CD4-positive, alpha-beta T cell (primary cell): ENCODE measurements at regions not wholly inside any gene's neighbourhood (a gene's known extent, or its start where the extent isn't known, plus 50 kb on each side); places are given as distances from the start of the nearest gene placed in this dataset.

ENCODE experiments used
- ATAC-seq: fragments of 200-7000 bp; cut with Tn5 transposase; one replicate; pipeline ENCODE4 v1.10.0; 2022; ENCODE audit warnings: mild to moderate bottlenecking; ENCODE audit not compliant: poor library complexity
- CTCF ChIA-PET: fragments of 350-600 bp; sonication (Branson Sonifier 250); formaldehyde crosslinking; loops from one replicate; lab custom pipeline; 2021; ENCODE audit warnings: antibody characterized with exemption, inconsistent platforms; lab: Charles Lee
- POLR2A ChIA-PET: fragments of 350-600 bp; sonication (Branson Sonifier 250); formaldehyde crosslinking; loops from one replicate; lab custom pipeline; 2021; ENCODE audit warnings: antibody characterized with exemption, inconsistent platforms; lab: Charles Lee
- DNase-seq, 14 experiments: peaks; one replicate each; pipeline ENCODE4 v3.0.0-alpha.2; 2013 to 2020; ENCODE audit warnings: mixed read lengths in 2 of 14
- H3K27ac ChIP-seq, 2 donors: one replicate each; pipeline versions ENCODE4 v1.5.1 to v1.7.0; 2013; ENCODE audit warnings: low read length in 2 of 2, low read depth in 1 of 2, mild to moderate bottlenecking in 1 of 2
- H3K27me3 ChIP-seq, 2 experiments: 1 replicate in 1 of 2; 2 replicates in 1 of 2; pipeline versions ENCODE4 v1.6.1 to v1.7.0; 2013; ENCODE audit warnings: low read length in 2 of 2, control low read depth in 1 of 2, mild to moderate bottlenecking in 1 of 2, moderate library complexity in 1 of 2; ENCODE audit not compliant: insufficient read depth in 2 of 2, control insufficient read depth in 1 of 2
- H3K36me3 ChIP-seq: one replicate; pipeline ENCODE4 v1.6.1; 2013; ENCODE audit warnings: low read length, control low read depth; ENCODE audit not compliant: insufficient read depth
- H3K4me1 ChIP-seq: one replicate; pipeline ENCODE4 v1.6.1; 2013; ENCODE audit warnings: low read length, control low read depth; ENCODE audit not compliant: insufficient read depth
- H3K4me3 ChIP-seq: one replicate; pipeline ENCODE4 v1.5.1; 2013; ENCODE audit warnings: mild to moderate bottlenecking, low read length, moderate library complexity
- H3K9me3 ChIP-seq, 2 experiments: 1 replicate in 1 of 2; 2 replicates in 1 of 2; pipeline versions ENCODE4 v1.6.1 to v1.7.0; 2013; ENCODE audit warnings: low read length in 2 of 2, mild to moderate bottlenecking in 2 of 2, control low read depth in 1 of 2, moderate library complexity in 1 of 2; ENCODE audit not compliant: control insufficient read depth in 1 of 2, insufficient read depth in 1 of 2
- H3K27ac Mint-ChIP-seq: one replicate; pipeline ENCODE4 v1.8.0; 2020; ENCODE audit warnings: mixed read lengths
- H3K27me3 Mint-ChIP-seq: one replicate; pipeline ENCODE4 v1.8.0; 2021; ENCODE audit warnings: mixed read lengths
- H3K36me3 Mint-ChIP-seq: one replicate; pipeline ENCODE4 v1.8.0; 2021; ENCODE audit warnings: low read depth, mixed read lengths
- H3K4me1 Mint-ChIP-seq: one replicate; pipeline ENCODE4 v1.8.0; 2021; ENCODE audit warnings: low read depth, mixed read lengths
- H3K4me3 Mint-ChIP-seq: one replicate; pipeline ENCODE4 v1.8.0; 2020; ENCODE audit warnings: mild to moderate bottlenecking, mixed read lengths
- H3K9me3 Mint-ChIP-seq: one replicate; pipeline ENCODE4 v1.8.0; 2020; ENCODE audit warnings: mixed read lengths
- CTCF ChIP-seq: fragments of 200-600 bp; IDR thresholded peaks from one replicate; pipeline ENCODE4 v1.8.0; 2022; ENCODE audit warnings: antibody characterized with exemption, mild to moderate bottlenecking
- intact Hi-C, 2 experiments: fragments of 100-400 bp; cut with DNase I in 1 of 2; cut with micrococcal nuclease in 1 of 2; formaldehyde crosslinking; loops; one replicate each; pipeline versions ENCODE4 v1.15.1 to v1.9.0; 2023 to 2025; cut with DNase I, micrococcal nuclease

DNA sequence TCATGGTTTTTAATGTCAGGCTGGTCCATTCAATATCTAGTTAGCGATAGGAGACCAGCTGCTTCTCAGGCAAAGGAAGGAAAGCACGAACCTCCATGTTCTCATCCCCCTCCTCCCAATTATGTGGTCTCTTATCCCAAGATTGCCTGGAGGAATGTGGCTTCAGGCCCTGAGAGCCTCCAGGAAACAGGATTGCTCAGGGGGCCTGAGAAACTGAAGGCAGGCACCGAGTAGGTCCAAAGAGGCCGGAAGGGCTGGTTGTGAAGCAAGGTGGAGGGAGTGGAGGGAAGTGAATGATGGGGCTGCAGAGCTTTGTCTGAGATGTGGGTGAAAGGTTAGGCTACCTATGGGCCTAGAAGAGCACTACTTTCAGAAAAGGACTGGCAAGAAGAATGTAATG is 188.2 kb upstream of the DDHD1 start:
- Histone ChIP-seq H3K36me3 (no peaks in the 10 kb centered on the region), H3K27ac (no peak overlapping the region), H3K4me1 (no peaks in the 10 kb centered on the region), H3K4me3 (no peak overlapping the region), H3K9me3 (no peaks in the 10 kb centered on the region), H3K27me3 (no peaks in the 10 kb centered on the region)
- no peak for DNase-seq
- ATAC-seq, result no peak
- ChIA-PET CTCF (no interaction called here), POLR2A (no interaction called here)
- H3K4me3 Mint-ChIP-seq, result no peak overlapping the region
- H3K4me1 Mint-ChIP-seq, result no peaks in the 10 kb centered on the region
- H3K36me3 Mint-ChIP-seq, result no peaks in the 10 kb centered on the region
- H3K27me3 Mint-ChIP-seq, result no peaks in the 10 kb centered on the region
- no peak for TF ChIP-seq CTCF
- H3K9me3 Mint-ChIP-seq, result no peaks in the 10 kb centered on the region
- no peak overlapping the region for H3K27ac Mint-ChIP-seq
- intact Hi-C loops, result no loop called here

- Histone ChIP-seq H3K27me3 (no peaks in the 10 kb centered on the region), H3K9me3 (no peaks in the 10 kb centered on the region), H3K27ac (no peak overlapping the region), H3K4me1 (no peaks in the 10 kb centered on the region), H3K36me3 (no peaks in the 10 kb centered on the region), H3K4me3 (no peak overlapping the region)
- H3K27ac Mint-ChIP-seq, result no peak overlapping the region
- no peaks in the 10 kb centered on the region for H3K4me1 Mint-ChIP-seq
- CTCF ChIA-PET, result no interaction called here
- POLR2A ChIA-PET, result no interaction called here
- H3K36me3 Mint-ChIP-seq, result no peaks in the 10 kb centered on the region
- TF ChIP-seq CTCF, result no peak
- no peaks in the 10 kb centered on the region for H3K9me3 Mint-ChIP-seq
- no peak for DNase-seq
- H3K4me3 Mint-ChIP-seq, result no peak overlapping the region
- intact Hi-C loops, result no loop called here
- no peaks in the 10 kb centered on the region for H3K27me3 Mint-ChIP-seq
- no peak for ATAC-seq
These were observed 185.1 kb upstream of the DDHD1 start for GRCh38 chr14:53338192-53338591.

GRCh38 chr14:53336729-53337128 is 183.6 kb upstream of the DDHD1 start:
- H3K4me3 Mint-ChIP-seq, result no peak overlapping the region
- Histone ChIP-seq H3K27ac (no peak overlapping the region), H3K36me3 (no peaks in the 10 kb centered on the region), H3K4me1 (no peaks in the 10 kb centered on the region), H3K9me3 (no peaks in the 10 kb centered on the region), H3K4me3 (no peak overlapping the region), H3K27me3 (no peaks in the 10 kb centered on the region)
- ATAC-seq (no peak), DNase-seq (no peak)
- intact Hi-C loops, result no loop called here
- no peaks in the 10 kb centered on the region for H3K27me3 Mint-ChIP-seq
- no peaks in the 10 kb centered on the region for H3K4me1 Mint-ChIP-seq
- TF ChIP-seq CTCF, result no peak
- no peak overlapping the region for H3K27ac Mint-ChIP-seq
- no peaks in the 10 kb centered on the region for H3K36me3 Mint-ChIP-seq
- POLR2A ChIA-PET, result no interaction called here
- no peaks in the 10 kb centered on the region for H3K9me3 Mint-ChIP-seq
- CTCF ChIA-PET, result interaction anchor here (0.7 kb wide), 1 partner anchor 19 kb away, joined by 3 read pairs; no protein-coding TSS in a partner anchor
